ENCODE measurements at regions not wholly inside any gene's neighbourhood (a gene's known extent, or its start where the extent isn't known, plus 50 kb on each side); places are given as distances from the start of the nearest gene placed in this dataset.

GRCh38 chr6:122154155-122154554, 245.3 kb upstream of the HSF2 start:
- ATAC-seq (ENCODE audit: low read depth) (no peak), DNase-seq (no peak)
- ChIA-PET CTCF (no interaction called here), POLR2A (no interaction called here)
- H3K36me3 Mint-ChIP-seq (ENCODE audit: low read depth), result no peaks in the 10 kb centered on the region
- H3K27me3 Mint-ChIP-seq, result no peaks in the 10 kb centered on the region
- no peak for TF ChIP-seq CTCF (IDR thresholded peaks at IDR 0.05)
- intact Hi-C loops (cut with micrococcal nuclease), result no loop called here
- no peak overlapping the region for H3K27ac Mint-ChIP-seq
- no peak overlapping the region for H3K4me3 Mint-ChIP-seq
- no peaks in the 10 kb centered on the region for H3K4me1 Mint-ChIP-seq
- peaks cover 2% of the 10 kb centered on the region for H3K9me3 Mint-ChIP-seq

- H3K4me3 Mint-ChIP-seq, result no peak overlapping the region
- no peak for TF ChIP-seq CTCF (IDR thresholded peaks at IDR 0.05)
- no peak for DNase-seq
- H3K36me3 Mint-ChIP-seq (ENCODE audit: low read depth), result no peaks in the 10 kb centered on the region
- CTCF ChIA-PET, result no interaction called here
- no peak for ATAC-seq (ENCODE audit: low read depth)
- H3K9me3 Mint-ChIP-seq, result peaks cover 4% of the 10 kb centered on the region
- no peaks in the 10 kb centered on the region for H3K4me1 Mint-ChIP-seq
- POLR2A ChIA-PET, result no interaction called here
- no peaks in the 10 kb centered on the region for H3K27me3 Mint-ChIP-seq
- intact Hi-C loops (cut with micrococcal nuclease), result no loop called here
- no peak overlapping the region for H3K27ac Mint-ChIP-seq
Measured at GRCh38 chr6:122154912-122155575, 244.4 kb upstream of the HSF2 start.

- ATAC-seq (ENCODE audit: low read depth) (no peak), DNase-seq (no peak)
- intact Hi-C loops (cut with micrococcal nuclease), result no loop called here
- Mint-ChIP-seq H3K4me3 (no peak overlapping the region), H3K9me3 (peaks cover 8% of the 10 kb centered on the region), H3K4me1 (no peaks in the 10 kb centered on the region), H3K36me3 (ENCODE audit: low read depth) (no peaks in the 10 kb centered on the region), H3K27me3 (no peaks in the 10 kb centered on the region), H3K27ac (no peak overlapping the region)
- POLR2A ChIA-PET, result no interaction called here
- CTCF ChIA-PET, result no interaction called here
- no peak for TF ChIP-seq CTCF (IDR thresholded peaks at IDR 0.05)
Measured at GRCh38 chr6:122161136-122161535, 238.3 kb upstream of the HSF2 start.

GRCh38 chr6:122165014-122165413, 234.4 kb upstream of the HSF2 start:
- Mint-ChIP-seq H3K27ac (no peak overlapping the region), H3K4me1 (no peaks in the 10 kb centered on the region), H3K36me3 (ENCODE audit: low read depth) (no peaks in the 10 kb centered on the region), H3K27me3 (no peaks in the 10 kb centered on the region), H3K4me3 (no peak overlapping the region), H3K9me3 (peaks cover 6% of the 10 kb centered on the region)
- ChIA-PET POLR2A (no interaction called here), CTCF (no interaction called here)
- ATAC-seq (ENCODE audit: low read depth) (no peak), DNase-seq (no peak)
- no peak for TF ChIP-seq CTCF (IDR thresholded peaks at IDR 0.05)
- intact Hi-C loops (cut with micrococcal nuclease), result no loop called here

- intact Hi-C loops (cut with micrococcal nuclease), result no loop called here
- ChIA-PET POLR2A (no interaction called here), CTCF (no interaction called here)
- H3K27ac Mint-ChIP-seq, result no peak overlapping the region
- H3K4me3 Mint-ChIP-seq, result no peak overlapping the region
- DNase-seq, result no peak
- H3K9me3 Mint-ChIP-seq, result no peaks in the 10 kb centered on the region
- H3K4me1 Mint-ChIP-seq, result no peaks in the 10 kb centered on the region
- no peaks in the 10 kb centered on the region for H3K27me3 Mint-ChIP-seq
- no peak for ATAC-seq (ENCODE audit: low read depth)
- H3K36me3 Mint-ChIP-seq (ENCODE audit: low read depth), result no peaks in the 10 kb centered on the region
- TF ChIP-seq CTCF (IDR thresholded peaks at IDR 0.05), result no peak
Measured at GRCh38 chr6:122170274-122170673, 229.2 kb upstream of the HSF2 start.

All from activated B cell treated with CpG ODN at 0.5 μM for 24 hours (primary cell).